SH-SY5Y (cell line): ENCODE measurements at regions not wholly inside any gene's neighbourhood (a gene's known extent, or its start where the extent isn't known, plus 50 kb on each side); places are given as distances from the start of the nearest gene placed in this dataset.

Source experiments
- GATA2 ChIP-seq: IDR thresholded peaks from 2 replicates; pipeline ENCODE4 v1.6.1; 2011; ENCODE audit warnings: mild to moderate bottlenecking, low read depth, low read length
- GATA3 ChIP-seq: IDR thresholded peaks from 2 replicates; pipeline ENCODE4 v1.6.1; 2011; ENCODE audit warnings: low read depth, mild to moderate bottlenecking, low read length, moderate library complexity

GRCh38 chr16:6047325-6047724, 949.7 kb upstream of the EEF2KMT start:
- TF ChIP-seq GATA3 (no peak), GATA2 (no peak)
